NCI-H524 treated with DMSO at 0.1 percent for 48 hours (cell line): ENCODE measurements at regions not wholly inside any gene's neighbourhood (a gene's known extent, or its start where the extent isn't known, plus 50 kb on each side); places are given as distances from the start of the nearest gene placed in this dataset.

Experiments used
- DNase-seq: peaks from one replicate; lab custom pipeline; 2025; lab: John Stamatoyannopoulos, UW

GRCh38 chr4:8710946-8711345, 118.4 kb downstream of the CPZ start:
- no peak for DNase-seq

GRCh38 chr4:8710416-8710815, 117.9 kb downstream of the CPZ start:
- DNase-seq, result no peak

GRCh38 chr4:8709729-8710360, 117.3 kb downstream of the CPZ start:
- DNase-seq, result no peak

GRCh38 chr4:8709050-8709728, 116.6 kb downstream of the CPZ start:
- DNase-seq, result no peak

- DNase-seq, result no peak
Observed at GRCh38 chr4:8708401-8709021, 115.9 kb downstream of the CPZ start.

- DNase-seq, result no peak
Observed at GRCh38 chr4:8707045-8707781, 114.6 kb downstream of the CPZ start.

GRCh38 chr4:8706216-8707044, 113.9 kb downstream of the CPZ start:
- DNase-seq, result no peak

GRCh38 chr4:8705161-8706145, 112.9 kb downstream of the CPZ start:
- DNase-seq, result no peak

- DNase-seq, result no peak
Observed at GRCh38 chr4:8704632-8705031, 112.1 kb downstream of the CPZ start.

GRCh38 chr4:8703857-8704495, 111.4 kb downstream of the CPZ start:
- DNase-seq, result no peak

GRCh38 chr4:8703401-8703696, 110.8 kb downstream of the CPZ start:
- no peak for DNase-seq

- no peak for DNase-seq
Observed at GRCh38 chr4:8702516-8703400, 110.2 kb downstream of the CPZ start.

GRCh38 chr4:8702020-8702495, 109.5 kb downstream of the CPZ start:
- no peak for DNase-seq

- no peak for DNase-seq
Observed at GRCh38 chr4:8701126-8702019, 108.8 kb downstream of the CPZ start.

- DNase-seq, result no peak
Observed at GRCh38 chr4:8700531-8700930, 108.0 kb downstream of the CPZ start.

GRCh38 chr4:8699479-8700145, 107.0 kb downstream of the CPZ start:
- DNase-seq, result no peak

- DNase-seq, result no peak
Observed at GRCh38 chr4:8699063-8699385, 106.5 kb downstream of the CPZ start.
